NOMO-1 (cell line): ENCODE measurements at regions not wholly inside any gene's neighbourhood (a gene's known extent, or its start where the extent isn't known, plus 50 kb on each side); places are given as distances from the start of the nearest gene placed in this dataset.

Experiments used
- DNase-seq, 2 experiments: peaks; one replicate each; lab custom pipeline; 2025; ENCODE audit not compliant: unreplicated experiment in 2 of 2; lab: John Stamatoyannopoulos, UW

DNA sequence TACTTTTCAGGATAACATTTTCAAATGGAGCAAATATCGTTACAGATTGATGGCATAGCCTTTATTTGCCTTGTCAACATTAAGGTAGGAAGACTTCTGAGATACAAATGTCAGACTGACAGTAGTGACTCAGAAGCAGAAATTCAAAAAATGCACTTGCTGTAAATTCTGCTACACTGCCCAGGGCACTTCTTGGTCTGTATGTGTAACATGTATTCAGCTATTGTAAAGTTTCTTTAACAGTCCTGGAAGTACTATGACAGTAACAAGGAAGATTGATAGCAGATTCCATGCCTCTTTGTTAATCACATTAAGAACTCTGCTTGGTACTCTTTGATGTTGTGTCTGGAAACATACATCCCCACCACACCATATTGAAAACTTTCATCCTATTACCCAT lies 69.6 kb upstream of the PCDH18 start:
- DNase-seq: no peak

DNA sequence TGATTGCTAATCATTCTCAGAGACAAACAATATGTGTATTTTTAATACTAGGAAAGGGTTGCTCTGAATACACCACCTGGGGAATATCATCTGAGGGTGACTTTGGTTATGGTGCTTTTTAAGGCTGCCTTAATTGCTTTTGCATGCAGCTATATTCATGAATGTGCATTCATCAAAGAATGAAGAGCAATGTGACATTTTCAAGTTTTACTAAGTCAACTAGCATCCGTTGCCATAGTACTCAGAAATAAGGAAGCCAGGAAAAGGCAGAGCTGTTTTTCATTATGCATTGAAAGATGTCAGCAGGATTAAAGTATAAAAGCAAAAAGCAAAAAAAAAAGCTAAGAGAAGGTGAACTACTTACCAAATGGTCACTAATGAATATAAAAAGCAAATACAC lies 67.4 kb upstream of the PCDH18 start:
- DNase-seq: no peak

DNA sequence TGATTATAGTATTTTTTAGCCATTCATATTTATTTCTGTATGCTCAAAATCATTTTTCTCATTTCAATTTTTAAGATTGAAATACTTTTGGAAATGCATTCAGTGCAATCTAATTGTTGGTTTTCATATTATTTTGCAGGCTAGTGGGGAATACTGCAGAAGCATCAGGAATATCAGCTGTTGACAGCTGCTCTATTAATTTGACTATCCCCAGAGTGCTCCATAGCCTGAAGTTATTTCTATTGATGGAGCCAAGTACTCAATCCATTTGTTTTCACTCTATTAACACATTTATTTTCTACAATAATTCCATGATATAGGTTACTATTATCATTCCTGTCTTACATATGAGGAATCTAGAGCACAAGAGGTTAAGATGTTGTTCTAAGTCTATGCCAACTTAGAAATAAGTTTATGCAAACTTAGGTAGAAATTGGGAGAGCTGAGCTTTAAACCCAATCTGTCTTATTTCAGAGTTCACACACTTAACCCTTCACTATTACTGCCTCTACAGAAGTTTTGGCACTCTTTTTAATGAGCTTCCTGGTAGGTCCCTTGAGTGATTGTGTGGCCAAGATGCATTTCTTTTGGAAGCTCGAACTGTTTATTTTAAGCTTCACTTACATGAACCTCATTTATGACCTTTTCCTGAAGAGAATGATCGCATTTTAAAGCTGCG lies 65.6 kb upstream of the PCDH18 start:
- no peak for DNase-seq

DNA sequence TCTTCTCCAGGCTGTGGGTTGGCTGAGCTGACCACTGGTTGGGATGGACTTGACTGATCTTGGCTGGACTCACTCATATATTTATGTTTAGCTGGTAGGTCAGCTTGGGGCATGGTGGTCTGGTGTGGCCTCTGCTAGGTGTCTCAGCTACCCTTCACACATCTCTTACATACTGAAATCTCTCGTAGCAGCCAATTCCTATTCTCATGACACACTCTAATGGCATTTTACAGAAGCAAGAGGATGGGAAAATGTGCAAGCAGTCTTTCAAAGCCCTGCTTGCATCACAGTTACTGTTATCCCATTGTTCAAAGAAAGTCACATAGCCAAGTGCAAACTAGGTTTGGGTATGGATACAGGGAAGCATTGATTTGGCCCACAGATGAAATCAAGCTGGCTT lies 55.5 kb upstream of the PCDH18 start:
- DNase-seq: no peak

- DNase-seq: no peak
Measured at GRCh38 chr4:137583671-137584070, 51.4 kb upstream of the PCDH18 start.
